AG04449 (cell line): ENCODE measurements at regions not wholly inside any gene's neighbourhood (a gene's known extent, or its start where the extent isn't known, plus 50 kb on each side); places are given as distances from the start of the nearest gene placed in this dataset.
"Not testable (repeated sequence)": the region's sequence is repeated elsewhere in the genome, so short reads cannot be mapped to it uniquely, and the experiment has no call there.

Experiments
- CTCF ChIA-PET: fragments of 350-600 bp; formaldehyde crosslinking; extraction: SDS; loops from one replicate; lab custom pipeline; 2021; ENCODE audit warnings: antibody characterized with exemption; lab: Yijun Ruan, JAX
- POLR2A ChIA-PET: fragments of 400-600, 350-600 bp; formaldehyde crosslinking; extraction: SDS; loops from one replicate; lab custom pipeline; 2020; ENCODE audit warnings: antibody characterized with exemption, inconsistent platforms; lab: Yijun Ruan, JAX
- DNase-seq: peaks from one replicate; pipeline ENCODE4 v3.0.0-alpha.2; 2010; ENCODE audit warnings: low read depth, low spot score
- H3K4me3 ChIP-seq: 2 replicates; pipeline ENCODE4 v1.5.1; 2011; ENCODE audit warnings: low read depth, mild to moderate bottlenecking, control low read depth, low read length
- CTCF ChIP-seq: IDR thresholded peaks from one replicate; pipeline ENCODE4 v1.5.1; 2011; ENCODE audit warnings: mild to moderate bottlenecking, moderate library complexity, low read length, control low read depth, inconsistent platforms; ENCODE audit not compliant: insufficient read depth; ENCODE audit errors: missing control alignments

- no peak for TF ChIP-seq CTCF
- POLR2A ChIA-PET: no interaction called here
- CTCF ChIA-PET: no interaction called here
Measured at GRCh38 chr12:30278401-30278800, 417.3 kb downstream of the IPO8 start.

DNA sequence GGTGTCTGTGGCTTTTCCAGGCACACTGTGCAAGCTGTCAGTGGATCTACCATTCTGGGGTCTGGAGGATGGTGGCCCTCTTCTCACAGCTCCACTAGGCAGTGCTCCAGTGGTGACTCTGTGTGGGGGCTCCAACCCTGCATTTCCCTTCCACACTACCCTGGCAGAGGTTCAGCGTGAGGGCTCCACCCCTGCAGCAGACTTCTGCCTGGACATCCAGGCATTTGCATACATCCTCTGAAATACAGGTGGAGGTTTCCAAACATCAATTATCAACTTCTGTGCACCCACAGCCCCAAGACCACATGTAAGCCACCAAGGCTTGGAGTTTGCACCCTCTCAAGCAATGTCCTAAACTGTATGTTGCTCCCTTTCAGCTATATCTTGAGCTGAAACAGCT is 423.2 kb downstream of the IPO8 start:
- CTCF ChIA-PET: interaction anchor here (1.0 kb wide), 1 partner anchor 186 kb away, joined by 3 read pairs; no protein-coding TSS in a partner anchor

More at GRCh38 chr12:30278401-30278800, 417.3 kb downstream of the IPO8 start:
- H3K4me3 ChIP-seq: no peak overlapping the region
- no peak for DNase-seq

DNA sequence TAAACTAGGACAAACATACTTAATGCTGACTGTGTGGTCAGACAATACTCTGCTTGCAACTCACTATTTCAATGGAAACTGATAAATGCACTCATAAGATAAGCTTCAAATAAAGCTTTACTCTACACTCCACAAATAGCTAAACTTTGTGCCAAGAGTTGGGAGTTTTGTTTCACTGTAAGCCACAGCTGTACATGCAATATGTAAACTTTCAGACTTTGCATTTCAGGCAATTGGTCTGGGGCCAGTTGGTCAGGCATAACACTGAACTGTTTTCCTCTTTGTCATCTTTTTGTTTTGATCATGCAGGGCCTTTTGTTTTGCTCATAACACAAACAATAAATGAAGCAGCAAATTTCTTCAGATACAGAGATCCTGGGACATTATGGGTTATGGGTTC is 426.2 kb downstream of the IPO8 start:
- ChIA-PET POLR2A (no interaction called here), CTCF (no interaction called here)
- TF ChIP-seq CTCF: no peak
- no peak overlapping the region for H3K4me3 ChIP-seq
- DNase-seq: no peak

More for the DNA sequence above, 423.2 kb downstream of the IPO8 start:
- POLR2A ChIA-PET, DNase-seq, H3K4me3 ChIP-seq: not testable (repeated sequence)

DNA sequence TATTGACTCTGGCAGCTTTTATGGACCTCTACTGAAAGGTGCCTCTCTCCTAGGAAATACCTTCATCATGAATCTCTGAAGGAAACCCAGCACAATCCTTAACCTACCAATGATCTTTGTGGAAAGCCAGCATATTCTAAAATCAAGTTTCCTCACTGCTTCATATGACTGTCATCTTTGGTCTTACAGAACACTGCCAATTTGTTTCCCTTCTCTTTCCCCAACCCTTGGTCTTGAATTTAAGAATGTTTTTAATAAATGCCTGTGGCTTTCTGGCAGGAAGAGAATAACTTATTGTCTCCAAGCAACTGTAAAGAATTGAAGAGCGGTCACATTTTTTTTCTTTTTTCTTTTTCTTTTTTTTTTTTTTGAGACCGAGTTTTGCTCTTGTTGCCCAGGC is 427.6 kb downstream of the IPO8 start:
- TF ChIP-seq CTCF: no peak
- POLR2A ChIA-PET: no interaction called here
- CTCF ChIA-PET: no interaction called here

GRCh38 chr12:30263434-30263833 is 432.2 kb downstream of the IPO8 start:
- POLR2A ChIA-PET: no interaction called here
- no peak overlapping the region for H3K4me3 ChIP-seq
- no peak for TF ChIP-seq CTCF
- no peak for DNase-seq
- CTCF ChIA-PET: no interaction called here

More for the DNA sequence above, 427.6 kb downstream of the IPO8 start:
- DNase-seq: no peak
- no peak overlapping the region for H3K4me3 ChIP-seq

DNA sequence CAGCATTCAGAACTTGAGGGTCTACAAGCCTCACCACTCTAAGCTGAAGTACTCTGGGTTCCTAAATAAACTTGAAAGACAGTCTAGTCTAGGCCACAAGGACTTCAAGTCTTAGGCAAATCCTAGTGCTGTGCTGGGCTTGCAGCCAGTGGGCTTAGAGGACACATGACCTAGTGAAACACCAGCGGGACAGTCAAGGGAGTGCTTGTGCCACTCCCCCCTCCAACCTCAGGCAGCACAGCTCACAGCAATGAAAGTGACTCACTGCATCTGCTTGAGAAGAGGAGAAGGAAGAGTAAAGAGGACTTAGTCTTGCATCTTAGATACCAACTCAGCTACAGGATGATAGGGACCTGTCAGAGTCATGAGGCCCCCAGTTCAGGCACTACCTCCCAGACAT is 438.1 kb downstream of the IPO8 start:
- ChIA-PET CTCF (no interaction called here), POLR2A (no interaction called here)
- DNase-seq: no peak
- TF ChIP-seq CTCF: no peak
- H3K4me3 ChIP-seq: no peak overlapping the region

GRCh38 chr12:30251546-30251945 is 444.1 kb downstream of the IPO8 start:
- POLR2A ChIA-PET: no interaction called here

More at GRCh38 chr12:30251546-30251945, 444.1 kb downstream of the IPO8 start:
- no peak for TF ChIP-seq CTCF
- CTCF ChIA-PET: no interaction called here
- H3K4me3 ChIP-seq: no peak overlapping the region
- no peak for DNase-seq
